Spleen (tissue), 11 donors: ENCODE measurements at regions not wholly inside any gene's neighbourhood (a gene's known extent, or its start where the extent isn't known, plus 50 kb on each side); places are given as distances from the start of the nearest gene placed in this dataset.
"Not testable (repeated sequence)": the region's sequence is repeated elsewhere in the genome, so short reads cannot be mapped to it uniquely, and the experiment has no call there.

Source experiments
- DNase-seq: peaks from one replicate; pipeline ENCODE4 v3.0.0-alpha.2; 2020
- H3K27ac ChIP-seq, 8 donors: fragments of 200-600 bp; sonication (generic) in 7 of 8; 1 replicate in 4 of 8; 2 replicates in 4 of 8; pipeline versions ENCODE4 v1.5.0 to v1.8.0; 2016 to 2021; ENCODE audit warnings: inconsistent platforms in 4 of 8, mild to moderate bottlenecking in 4 of 8, moderate library complexity in 1 of 8
- H3K27me3 ChIP-seq, 7 donors: fragments of 200-600 bp; sonication (generic) in 6 of 7; replicated peaks in 1 of 7; 1 replicate in 4 of 7; 2 replicates in 3 of 7; pipeline versions ENCODE4 v1.5.0 to v1.8.0; 2016 to 2021; ENCODE audit warnings: inconsistent platforms in 3 of 7, mild to moderate bottlenecking in 1 of 7
- H3K36me3 ChIP-seq, 6 donors: fragments of 200-600 bp; sonication (generic) in 5 of 6; 1 replicate in 4 of 6; 2 replicates in 2 of 6; pipeline versions ENCODE4 v1.5.0 to v1.8.0; 2016 to 2021; ENCODE audit warnings: inconsistent platforms in 2 of 6
- H3K4me1 ChIP-seq, 6 donors: fragments of 200-600 bp; sonication (generic) in 5 of 6; 1 replicate in 3 of 6; 2 replicates in 3 of 6; pipeline versions ENCODE4 v1.5.0 to v1.8.0; 2016 to 2021; ENCODE audit warnings: inconsistent platforms in 3 of 6
- H3K4me3 ChIP-seq, 8 donors: fragments of 200-600 bp; sonication (generic) in 7 of 8; 1 replicate in 4 of 8; 2 replicates in 4 of 8; pipeline versions ENCODE4 v1.5.0 to v1.8.0; 2016 to 2021; ENCODE audit warnings: inconsistent platforms in 4 of 8, mild to moderate bottlenecking in 4 of 8, moderate library complexity in 2 of 8
- H3K9me3 ChIP-seq, 8 donors: fragments of 200-600 bp; sonication (generic) in 7 of 8; 1 replicate in 4 of 8; 2 replicates in 4 of 8; pipeline versions ENCODE4 v1.5.0 to v1.8.0; 2016 to 2021; ENCODE audit warnings: inconsistent platforms in 4 of 8
- POLR2A ChIP-seq, 3 donors: fragments of 450-650 bp; IDR thresholded peaks; one replicate each; pipeline ENCODE4 v1.5.1; 2017; ENCODE audit warnings: antibody characterized with exemption in 3 of 3, mild to moderate bottlenecking in 1 of 3
- POLR2AphosphoS5 ChIP-seq, 3 donors: sonication (generic); formaldehyde crosslinking; IDR thresholded peaks; one replicate each; pipeline ENCODE4 v1.5.1; 2017; ENCODE audit warnings: antibody characterized with exemption in 3 of 3
- WGBS, 5 donors: extraction: QIAGEN DNeasy Blood & Tissue Kit in 3 of 5; methylation state at CpG; one replicate each; pipeline versions ENCODE4 v1.1.5 to v1.1.7; 2013 to 2018; 5-methylcytosine and 5-hydroxymethylcytosine counted together
- intact Hi-C: fragments of 100-400 bp; cut with DNase I; formaldehyde crosslinking; loops from one replicate; pipeline ENCODE4 v1.15.0; 2023; ENCODE audit warnings: low total_unique reads
- TF ChIP-seq, protein P1 (sequence below), 11 experiments: fragments of 200-600 bp in 7 of 11; fragments of 450-650 bp in 4 of 11; sonication (generic) in 4 of 11; IDR thresholded peaks in 8 of 11; conservative IDR thresholded peaks in 3 of 11; 1 replicate in 7 of 11; 2 replicates in 4 of 11; pipeline versions ENCODE4 v1.4.0 to v1.8.0; 2016 to 2021; ENCODE audit warnings: antibody characterized with exemption in 11 of 11, inconsistent platforms in 4 of 11, mild to moderate bottlenecking in 1 of 11
- donor health status: healthy with polysubstance abuse.
- donor health status: DM: no; HTN: no; CAD: no; lungs with moderate emphysema.
- donor health status: DM: no; HTN: no; CAD: no.
- donor health status: Bipolar disorder and iron deficiency.
- donor health status: healthy.
- donor health status: DM: no; HTN: no; CAD: no.
- donor health status: DM: yes; HTN: yes; CAD: no.

DNA sequence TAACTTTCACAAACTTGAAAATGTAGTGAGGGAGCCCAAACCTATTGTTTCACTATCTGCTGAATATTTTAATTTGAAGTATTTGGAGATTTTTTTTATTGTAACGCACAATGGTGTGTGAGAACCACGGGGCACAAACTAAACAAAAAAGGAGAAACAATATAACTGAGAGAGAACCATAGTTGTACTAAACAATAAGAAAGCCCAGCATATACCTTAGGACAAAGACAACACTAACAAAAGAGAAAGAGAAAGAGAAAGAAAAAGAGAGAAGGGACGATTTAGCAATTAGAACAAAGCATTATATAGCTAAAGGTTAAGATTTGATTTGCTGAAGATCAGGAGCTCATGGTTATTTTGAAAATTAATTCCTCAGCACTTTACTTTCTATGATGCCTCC is 906.0 kb upstream of the NXPH2 start:
- Histone ChIP-seq H3K4me3 (no peak overlapping the region), H3K4me1 (no peaks in the 10 kb centered on the region), H3K27ac (no peak overlapping the region), H3K36me3 (no peaks in the 10 kb centered on the region), H3K9me3 (peaks cover 0 to 12% (median 0%) of the 10 kb centered on the region in 8 donors), H3K27me3 (no peaks in the 10 kb centered on the region)
- 74 to 83% (median 75%) methylated on average over 3 of the region's 3 CpGs for WGBS, 5 donors
- TF ChIP-seq POLR2A (IDR thresholded peaks at IDR 0.05) (no peak), POLR2AphosphoS5 (IDR thresholded peaks at IDR 0.05) (no peak)
- intact Hi-C loops: no loop called here
- DNase-seq: no peak

DNA sequence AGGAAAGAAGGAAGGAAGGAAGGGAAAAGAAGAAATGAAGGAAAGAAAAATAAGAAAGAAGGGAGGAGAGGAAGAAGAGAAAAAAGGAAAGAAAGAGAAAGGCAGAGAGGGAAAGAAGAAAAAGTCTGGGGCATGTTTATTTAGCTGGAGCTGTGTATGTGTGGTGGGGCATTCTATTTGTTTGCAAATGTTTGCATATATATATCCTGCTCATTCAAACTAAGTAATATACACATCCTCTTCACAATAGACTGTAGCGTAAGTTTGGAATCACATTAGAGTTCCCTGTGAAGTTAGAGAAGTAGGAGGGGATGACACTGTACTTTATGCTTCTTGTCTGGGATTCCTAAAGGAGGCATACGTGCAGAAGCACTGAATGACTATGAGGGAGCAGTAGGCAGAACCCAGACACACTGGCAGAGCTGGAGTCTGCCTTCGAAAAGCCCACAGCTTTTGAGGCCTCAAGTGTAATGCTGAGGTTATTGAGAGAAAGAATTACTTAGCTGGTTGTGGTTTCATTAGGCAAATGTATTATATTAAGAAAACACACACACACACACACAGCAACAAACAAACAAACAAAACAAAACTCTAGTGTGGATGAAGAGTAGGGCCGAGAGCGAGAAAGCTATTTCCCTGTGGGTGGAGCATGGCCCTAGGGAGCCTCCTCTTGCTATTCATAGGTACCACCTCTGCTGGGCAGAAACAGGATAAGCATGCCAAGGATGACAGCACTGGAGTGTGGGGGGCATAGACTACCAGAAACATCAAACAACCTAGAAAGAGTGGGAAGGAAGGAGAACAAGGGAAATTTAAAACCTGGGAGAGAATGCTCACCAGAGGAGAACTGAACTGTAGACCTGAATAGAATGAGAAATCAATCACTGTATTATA is 905.1 kb upstream of the NXPH2 start:
- Histone ChIP-seq H3K4me1 (no peaks in the 10 kb centered on the region), H3K27me3 (no peaks in the 10 kb centered on the region), H3K9me3 (peaks cover 0 to 19% (median 3%) of the 10 kb centered on the region in 8 donors), H3K4me3 (no peak overlapping the region), H3K36me3 (no peaks in the 10 kb centered on the region), H3K27ac (no peak overlapping the region)
- 66 to 88% (median 82%) methylated on average over 5 of the region's 5 CpGs for WGBS, 5 donors
- TF ChIP-seq POLR2AphosphoS5 (IDR thresholded peaks at IDR 0.05): no peak
- TF ChIP-seq, protein P1, sequence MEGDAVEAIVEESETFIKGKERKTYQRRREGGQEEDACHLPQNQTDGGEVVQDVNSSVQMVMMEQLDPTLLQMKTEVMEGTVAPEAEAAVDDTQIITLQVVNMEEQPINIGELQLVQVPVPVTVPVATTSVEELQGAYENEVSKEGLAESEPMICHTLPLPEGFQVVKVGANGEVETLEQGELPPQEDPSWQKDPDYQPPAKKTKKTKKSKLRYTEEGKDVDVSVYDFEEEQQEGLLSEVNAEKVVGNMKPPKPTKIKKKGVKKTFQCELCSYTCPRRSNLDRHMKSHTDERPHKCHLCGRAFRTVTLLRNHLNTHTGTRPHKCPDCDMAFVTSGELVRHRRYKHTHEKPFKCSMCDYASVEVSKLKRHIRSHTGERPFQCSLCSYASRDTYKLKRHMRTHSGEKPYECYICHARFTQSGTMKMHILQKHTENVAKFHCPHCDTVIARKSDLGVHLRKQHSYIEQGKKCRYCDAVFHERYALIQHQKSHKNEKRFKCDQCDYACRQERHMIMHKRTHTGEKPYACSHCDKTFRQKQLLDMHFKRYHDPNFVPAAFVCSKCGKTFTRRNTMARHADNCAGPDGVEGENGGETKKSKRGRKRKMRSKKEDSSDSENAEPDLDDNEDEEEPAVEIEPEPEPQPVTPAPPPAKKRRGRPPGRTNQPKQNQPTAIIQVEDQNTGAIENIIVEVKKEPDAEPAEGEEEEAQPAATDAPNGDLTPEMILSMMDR (IDR thresholded peaks at IDR 0.05 in 8 of 11, conservative IDR thresholded peaks at IDR 0.05 in 3 of 11): no peak
- no peak for TF ChIP-seq POLR2A (IDR thresholded peaks at IDR 0.05)
- DNase-seq: no peak
- intact Hi-C loops: no loop called here

DNA sequence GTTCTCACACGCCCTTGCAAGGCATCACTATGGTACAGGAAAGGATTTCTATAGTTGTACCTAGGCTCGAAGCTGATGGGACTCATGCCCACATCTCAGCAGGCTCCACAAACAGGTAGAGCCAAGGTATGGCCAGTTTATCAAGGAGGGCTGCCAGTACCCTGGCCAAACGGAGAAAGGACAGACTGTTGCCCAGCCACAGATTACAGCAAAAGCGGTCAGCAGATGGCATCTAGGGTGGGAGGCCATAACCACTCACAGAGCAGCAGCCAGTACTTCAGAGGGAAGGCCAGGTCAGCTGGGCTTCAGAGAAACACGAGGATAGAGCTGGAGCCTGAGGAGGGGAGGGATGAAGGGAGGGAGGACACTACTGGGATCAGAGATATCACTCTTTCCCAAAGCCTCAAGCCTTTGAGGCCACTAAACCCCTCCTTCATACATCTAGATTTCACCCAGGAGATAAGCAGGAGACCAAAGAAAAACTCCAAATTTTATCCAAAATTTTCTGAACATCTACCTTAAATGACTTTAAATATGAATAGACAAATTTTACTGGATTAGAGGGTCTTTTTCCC is 904.2 kb upstream of the NXPH2 start:
- Histone ChIP-seq H3K27ac (no peak overlapping the region), H3K27me3 (no peaks in the 10 kb centered on the region), H3K4me3 (no peak overlapping the region), H3K36me3 (no peaks in the 10 kb centered on the region), H3K9me3 (peaks cover 0 to 26% (median 3%) of the 10 kb centered on the region in 8 donors), H3K4me1 (no peaks in the 10 kb centered on the region)
- WGBS, 5 donors: 60 to 73% (median 61%) methylated on average over 5 of the region's 5 CpGs
- no peak for DNase-seq
- TF ChIP-seq POLR2A (IDR thresholded peaks at IDR 0.05): no peak
- TF ChIP-seq, protein P1 (IDR thresholded peaks at IDR 0.05 in 8 of 11, conservative IDR thresholded peaks at IDR 0.05 in 3 of 11): no peak
- TF ChIP-seq POLR2AphosphoS5 (IDR thresholded peaks at IDR 0.05): no peak
- intact Hi-C loops: no loop called here

DNA sequence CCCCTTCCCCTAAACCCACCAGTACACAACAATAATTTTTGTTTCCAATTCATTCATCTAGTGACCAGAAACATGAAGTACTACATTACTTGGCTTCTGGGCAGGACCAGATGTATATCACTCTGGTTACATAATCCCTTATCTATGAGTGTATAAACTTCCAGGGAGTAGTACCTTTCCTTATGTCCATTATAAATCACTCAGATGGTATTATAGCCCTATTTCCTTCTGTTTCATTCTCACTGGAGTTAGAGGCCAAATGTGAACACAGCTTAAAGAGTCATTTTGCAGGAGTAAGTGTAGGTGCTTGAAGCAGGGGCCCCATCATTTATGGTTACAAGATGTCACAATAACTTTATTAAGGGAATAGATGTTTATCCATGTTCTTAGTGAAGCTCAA is 894.4 kb upstream of the NXPH2 start:
- Histone ChIP-seq H3K27ac (no peak overlapping the region), H3K9me3 (peaks cover 0 to 4% (median 0%) of the 10 kb centered on the region in 8 donors), H3K27me3 (no peaks in the 10 kb centered on the region), H3K36me3 (no peaks in the 10 kb centered on the region), H3K4me3 (no peak overlapping the region), H3K4me1 (no peaks in the 10 kb centered on the region)
- no peak for DNase-seq
- intact Hi-C loops: no loop called here
- TF ChIP-seq, protein P1 (IDR thresholded peaks at IDR 0.05 in 8 of 11, conservative IDR thresholded peaks at IDR 0.05 in 3 of 11): no peak
- no peak for TF ChIP-seq POLR2AphosphoS5 (IDR thresholded peaks at IDR 0.05)
- TF ChIP-seq POLR2A (IDR thresholded peaks at IDR 0.05): no peak

DNA sequence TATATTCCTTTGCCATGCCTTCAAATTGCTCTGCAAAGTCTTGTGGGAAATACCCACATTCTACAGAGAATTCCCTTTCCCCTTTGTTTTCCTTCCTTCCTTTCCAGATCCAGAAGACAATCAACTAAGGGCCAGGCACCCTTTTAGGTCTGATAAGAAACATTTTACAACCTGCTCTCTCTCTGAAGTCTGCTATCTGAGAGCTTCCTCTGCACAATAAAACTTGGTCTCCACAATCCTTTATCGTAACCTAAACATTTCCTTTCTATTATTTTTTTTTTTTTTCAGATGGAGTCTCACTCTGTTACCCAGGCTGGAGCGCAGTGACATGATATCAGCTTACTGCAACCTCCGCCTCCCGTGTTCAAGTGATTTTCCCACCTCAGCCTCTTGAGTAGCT is 893.3 kb upstream of the NXPH2 start:
- WGBS, 5 donors: 56 to 68% (median 62%) methylated on average over 4 of the region's 4 CpGs
- intact Hi-C loops: not testable (repeated sequence)

More for the DNA sequence above, 893.3 kb upstream of the NXPH2 start:
- H3K4me1 ChIP-seq, H3K27me3 ChIP-seq, DNase-seq, H3K27ac ChIP-seq, H3K36me3 ChIP-seq, H3K9me3 ChIP-seq, H3K4me3 ChIP-seq: not testable (repeated sequence)
